ENCODE measurements at regions not wholly inside any gene's neighbourhood (a gene's known extent, or its start where the extent isn't known, plus 50 kb on each side); places are given as distances from the start of the nearest gene placed in this dataset.

DNA sequence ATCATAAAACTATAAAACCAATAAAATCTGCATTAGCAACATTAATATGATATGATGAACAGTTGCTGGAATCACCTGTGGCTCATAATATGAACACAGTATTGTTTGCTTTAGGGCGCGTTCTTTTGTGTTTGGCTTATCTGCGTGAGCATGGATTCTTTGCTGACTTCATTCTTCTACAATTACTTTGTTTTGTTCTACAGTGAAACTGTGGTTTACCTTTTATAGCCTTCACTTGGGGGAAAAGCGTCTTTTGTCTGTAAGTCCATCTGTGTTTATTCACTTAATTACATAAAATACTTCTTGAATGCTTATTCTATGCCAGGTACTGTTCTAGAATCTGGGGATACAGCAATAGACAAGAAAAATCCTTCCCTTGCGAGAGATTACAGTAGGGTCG is 74.0 kb upstream of the SEC11C start:
- WGBS (ENCODE audit: insufficient coverage), result 100% methylated on average over 2 of the region's 6 CpGs
- peak overlapping the region in 1 of 7 donors; percentile 24 for H3K27ac Mint-ChIP-seq
- intact Hi-C loops (cut with micrococcal nuclease), result no loop called here

GRCh38 chr18:59067873-59068272 is 71.8 kb upstream of the SEC11C start:
- Mint-ChIP-seq H3K27ac (no peak overlapping the region), H3K4me1 (peaks cover 2% of the 10 kb centered on the region), H3K27me3 (ENCODE audit: low read depth in 3 of 3) (peaks cover 1 to 11% (median 6%) of the 10 kb centered on the region in 3 donors), H3K9me3 (no peaks in the 10 kb centered on the region), H3K36me3 (no peaks in the 10 kb centered on the region), H3K4me3 (no peak overlapping the region)
- H3K27ac ChIP-seq (ENCODE audit: low read depth in 1 of 2, low read length in 2 of 2), result no peak overlapping the region
- H3K27me3 ChIP-seq (ENCODE audit: control insufficient read depth in 2 of 2, insufficient read depth in 2 of 2, low read length in 2 of 2), result no peaks in the 10 kb centered on the region
- no peaks in the 10 kb centered on the region for H3K9me3 ChIP-seq (replicated peaks in 1 of 2; ENCODE audit: control insufficient read depth in 1 of 2, insufficient read depth in 1 of 2, low read length in 2 of 2)
- no peak overlapping the region for H3K4me3 ChIP-seq (replicated peaks in 1 of 3; ENCODE audit: low read depth in 2 of 3, low read length in 3 of 3)
- no peaks in the 10 kb centered on the region for H3K79me2 ChIP-seq (ENCODE audit: insufficient read depth, low read length)
- no peak overlapping the region for H3K4me2 ChIP-seq (replicated peaks; ENCODE audit: extremely low read depth, low read length, poor library complexity, severe bottlenecking)
- H4K20me1 ChIP-seq (ENCODE audit: insufficient read depth, low read length), result no peaks in the 10 kb centered on the region
- WGBS (ENCODE audit: insufficient coverage), result 100% methylated on average over 1 of the region's 2 CpGs
- DNase-seq, result no peak
- TF ChIP-seq, protein P1, sequence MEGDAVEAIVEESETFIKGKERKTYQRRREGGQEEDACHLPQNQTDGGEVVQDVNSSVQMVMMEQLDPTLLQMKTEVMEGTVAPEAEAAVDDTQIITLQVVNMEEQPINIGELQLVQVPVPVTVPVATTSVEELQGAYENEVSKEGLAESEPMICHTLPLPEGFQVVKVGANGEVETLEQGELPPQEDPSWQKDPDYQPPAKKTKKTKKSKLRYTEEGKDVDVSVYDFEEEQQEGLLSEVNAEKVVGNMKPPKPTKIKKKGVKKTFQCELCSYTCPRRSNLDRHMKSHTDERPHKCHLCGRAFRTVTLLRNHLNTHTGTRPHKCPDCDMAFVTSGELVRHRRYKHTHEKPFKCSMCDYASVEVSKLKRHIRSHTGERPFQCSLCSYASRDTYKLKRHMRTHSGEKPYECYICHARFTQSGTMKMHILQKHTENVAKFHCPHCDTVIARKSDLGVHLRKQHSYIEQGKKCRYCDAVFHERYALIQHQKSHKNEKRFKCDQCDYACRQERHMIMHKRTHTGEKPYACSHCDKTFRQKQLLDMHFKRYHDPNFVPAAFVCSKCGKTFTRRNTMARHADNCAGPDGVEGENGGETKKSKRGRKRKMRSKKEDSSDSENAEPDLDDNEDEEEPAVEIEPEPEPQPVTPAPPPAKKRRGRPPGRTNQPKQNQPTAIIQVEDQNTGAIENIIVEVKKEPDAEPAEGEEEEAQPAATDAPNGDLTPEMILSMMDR (IDR thresholded peaks at IDR 0.05), result peak; percentile 22
- no peaks in the 10 kb centered on the region for H3K36me3 ChIP-seq (replicated peaks in 1 of 2; ENCODE audit: control insufficient read depth in 1 of 2, insufficient read depth in 2 of 2, low read length in 2 of 2)
- H3K4me1 ChIP-seq (ENCODE audit: control insufficient read depth in 1 of 2, insufficient read depth in 2 of 2, low read length in 2 of 2), result no peaks in the 10 kb centered on the region
- intact Hi-C loops (cut with micrococcal nuclease), result no loop called here
- no peak overlapping the region for H3K9ac ChIP-seq (ENCODE audit: insufficient read depth, low read length, poor library complexity, severe bottlenecking)
- H2AFZ ChIP-seq (ENCODE audit: insufficient read depth, low read depth, low read length, poor library complexity, severe bottlenecking), result no peak overlapping the region

More for the DNA sequence above, 74.0 kb upstream of the SEC11C start:
- Histone ChIP-seq H2AFZ (ENCODE audit: insufficient read depth, low read depth, low read length, poor library complexity, severe bottlenecking) (no peak overlapping the region), H3K9ac (ENCODE audit: insufficient read depth, low read length, poor library complexity, severe bottlenecking) (no peak overlapping the region), H3K4me1 (ENCODE audit: control insufficient read depth in 1 of 2, insufficient read depth in 2 of 2, low read length in 2 of 2) (no peaks in the 10 kb centered on the region), H3K4me3 (replicated peaks in 1 of 3; ENCODE audit: low read depth in 2 of 3, low read length in 3 of 3) (no peak overlapping the region), H4K20me1 (ENCODE audit: insufficient read depth, low read length) (no peaks in the 10 kb centered on the region), H3K36me3 (replicated peaks in 1 of 2; ENCODE audit: control insufficient read depth in 1 of 2, insufficient read depth in 2 of 2, low read length in 2 of 2) (no peaks in the 10 kb centered on the region), H3K79me2 (ENCODE audit: insufficient read depth, low read length) (no peaks in the 10 kb centered on the region), H3K9me3 (replicated peaks in 1 of 2; ENCODE audit: control insufficient read depth in 1 of 2, insufficient read depth in 1 of 2, low read length in 2 of 2) (no peaks in the 10 kb centered on the region), H3K27me3 (ENCODE audit: control insufficient read depth in 2 of 2, insufficient read depth in 2 of 2, low read length in 2 of 2) (no peaks in the 10 kb centered on the region), H3K4me2 (replicated peaks; ENCODE audit: extremely low read depth, low read length, poor library complexity, severe bottlenecking) (no peak overlapping the region), H3K27ac (ENCODE audit: low read depth in 1 of 2, low read length in 2 of 2) (no peak overlapping the region)
- H3K27me3 Mint-ChIP-seq (ENCODE audit: low read depth in 3 of 3), result peaks cover 0 to 15% (median 3%) of the 10 kb centered on the region in 3 donors
- TF ChIP-seq, protein P1 (IDR thresholded peaks at IDR 0.05), result no peak
- H3K4me3 Mint-ChIP-seq, result no peak overlapping the region
- no peaks in the 10 kb centered on the region for H3K4me1 Mint-ChIP-seq
- H3K9me3 Mint-ChIP-seq, result no peaks in the 10 kb centered on the region
- no peak for DNase-seq
- no peaks in the 10 kb centered on the region for H3K36me3 Mint-ChIP-seq

Measured in CD14-positive monocyte (primary cell).